ENCODE measurements at regions not wholly inside any gene's neighbourhood (a gene's known extent, or its start where the extent isn't known, plus 50 kb on each side); places are given as distances from the start of the nearest gene placed in this dataset.

DNA sequence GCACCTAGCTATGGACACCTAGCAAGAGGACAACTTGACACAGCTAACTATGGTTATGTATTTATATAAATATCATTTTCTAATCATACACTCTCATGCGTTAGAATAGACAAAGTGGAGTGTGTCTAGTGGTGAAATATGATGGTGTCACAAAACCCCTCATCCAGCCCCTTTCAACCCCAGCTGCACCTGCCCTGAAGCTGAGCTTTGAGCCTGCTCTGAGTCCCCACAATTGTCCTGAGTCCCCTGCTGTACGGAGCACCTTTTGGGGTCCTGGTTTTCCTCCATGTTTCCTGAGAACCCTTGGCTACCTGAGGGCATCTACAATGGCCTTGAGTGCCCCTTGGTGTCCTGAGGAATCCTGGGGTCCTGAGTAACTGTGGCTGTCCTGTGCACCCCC is 1072.8 kb downstream of the TMEM121 start:
- ChIA-PET CTCF (interaction anchor here (0.5 to 1.0 kb wide), 2 partner anchors 65 to 121 kb away, joined by 3 to 7 read pairs; no protein-coding TSS in a partner anchor), POLR2A (no interaction called here)
- intact Hi-C loops (cut with micrococcal nuclease; ENCODE audit: unreplicated experiment), result no loop called here
- no peaks in the 10 kb centered on the region for H3K4me1 ChIP-seq
- no peak overlapping the region for H3K4me3 Mint-ChIP-seq (ENCODE audit: unreplicated experiment)
- H3K36me3 ChIP-seq (ENCODE audit: control insufficient read depth, insufficient read depth, low read length), result no peaks in the 10 kb centered on the region
- peaks cover 24% of the 10 kb centered on the region for H3K27me3 Mint-ChIP-seq (ENCODE audit: insufficient read depth, unreplicated experiment)
- no peak overlapping the region for H3K27ac Mint-ChIP-seq (ENCODE audit: unreplicated experiment)
- BruUV-seq (replicated peaks), result no TSS peak
- H3K27me3 ChIP-seq (replicated peaks; ENCODE audit: control insufficient read depth, insufficient read depth, low read length), result no peaks in the 10 kb centered on the region
- H3K9me3 Mint-ChIP-seq (ENCODE audit: unreplicated experiment), result no peaks in the 10 kb centered on the region
- no peak for DNase-seq
- TF ChIP-seq, protein P1, sequence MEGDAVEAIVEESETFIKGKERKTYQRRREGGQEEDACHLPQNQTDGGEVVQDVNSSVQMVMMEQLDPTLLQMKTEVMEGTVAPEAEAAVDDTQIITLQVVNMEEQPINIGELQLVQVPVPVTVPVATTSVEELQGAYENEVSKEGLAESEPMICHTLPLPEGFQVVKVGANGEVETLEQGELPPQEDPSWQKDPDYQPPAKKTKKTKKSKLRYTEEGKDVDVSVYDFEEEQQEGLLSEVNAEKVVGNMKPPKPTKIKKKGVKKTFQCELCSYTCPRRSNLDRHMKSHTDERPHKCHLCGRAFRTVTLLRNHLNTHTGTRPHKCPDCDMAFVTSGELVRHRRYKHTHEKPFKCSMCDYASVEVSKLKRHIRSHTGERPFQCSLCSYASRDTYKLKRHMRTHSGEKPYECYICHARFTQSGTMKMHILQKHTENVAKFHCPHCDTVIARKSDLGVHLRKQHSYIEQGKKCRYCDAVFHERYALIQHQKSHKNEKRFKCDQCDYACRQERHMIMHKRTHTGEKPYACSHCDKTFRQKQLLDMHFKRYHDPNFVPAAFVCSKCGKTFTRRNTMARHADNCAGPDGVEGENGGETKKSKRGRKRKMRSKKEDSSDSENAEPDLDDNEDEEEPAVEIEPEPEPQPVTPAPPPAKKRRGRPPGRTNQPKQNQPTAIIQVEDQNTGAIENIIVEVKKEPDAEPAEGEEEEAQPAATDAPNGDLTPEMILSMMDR (IDR thresholded peaks at IDR 0.05; ENCODE audit: insufficient read depth in 1 of 2, low read depth in 1 of 2, low read length in 1 of 2, severe bottlenecking in 1 of 2, unreplicated experiment in 1 of 2), result no peak
- H3K9me3 ChIP-seq, result no peaks in the 10 kb centered on the region
- no peak overlapping the region for H3K4me3 ChIP-seq (ENCODE audit: low read depth, low read length)
- no peaks in the 10 kb centered on the region for H3K4me1 Mint-ChIP-seq (ENCODE audit: low read depth, unreplicated experiment)
- H3K36me3 Mint-ChIP-seq (ENCODE audit: insufficient read depth, unreplicated experiment), result no peaks in the 10 kb centered on the region

DNA sequence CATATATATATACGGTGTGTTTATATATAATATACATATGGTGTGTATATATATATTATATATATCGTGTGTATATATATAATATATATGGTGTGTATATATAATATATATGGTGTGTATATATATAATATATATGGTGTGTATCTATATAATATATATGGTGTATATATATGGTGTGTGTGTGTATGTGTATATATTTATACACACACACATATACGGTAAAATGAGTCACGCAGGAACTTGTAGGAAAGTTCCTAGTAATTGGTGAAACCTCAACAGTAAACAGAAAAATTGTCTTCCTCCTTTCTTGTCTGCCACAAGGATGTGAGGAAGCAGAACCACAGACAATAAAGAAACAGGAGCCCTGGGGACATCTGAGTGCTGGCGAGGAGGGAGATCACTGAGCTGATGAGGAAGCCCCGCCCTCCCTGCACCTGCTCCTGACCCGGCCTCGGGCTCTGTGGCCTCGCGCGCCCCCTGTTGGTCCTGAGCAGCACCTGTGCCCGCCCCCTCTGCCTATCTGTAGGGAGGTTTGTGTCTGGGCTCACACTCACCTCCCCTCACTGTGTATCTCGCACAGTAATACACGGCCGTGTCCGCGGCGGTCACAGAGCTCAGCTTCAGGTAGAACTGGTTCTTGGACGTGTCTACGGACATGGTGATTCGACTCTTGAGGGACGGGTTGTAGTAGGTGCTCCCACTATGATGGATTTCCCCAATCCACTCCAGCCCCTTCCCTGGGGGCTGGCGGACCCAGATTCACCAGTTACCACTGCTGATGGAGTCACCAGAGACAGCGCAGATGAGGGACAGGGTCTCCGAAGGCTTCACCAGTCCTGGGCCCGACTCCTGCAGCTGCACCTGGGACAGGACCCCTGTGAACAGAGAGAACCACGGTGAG is 1079.4 kb downstream of the TMEM121 start:
- Mint-ChIP-seq H3K27ac (ENCODE audit: unreplicated experiment) (no peak overlapping the region), H3K4me3 (ENCODE audit: unreplicated experiment) (no peak overlapping the region), H3K9me3 (ENCODE audit: unreplicated experiment) (no peaks in the 10 kb centered on the region), H3K4me1 (ENCODE audit: low read depth, unreplicated experiment) (no peaks in the 10 kb centered on the region), H3K27me3 (ENCODE audit: insufficient read depth, unreplicated experiment) (peaks cover 17% of the 10 kb centered on the region), H3K36me3 (ENCODE audit: insufficient read depth, unreplicated experiment) (no peaks in the 10 kb centered on the region)
- H3K4me1 ChIP-seq, result no peaks in the 10 kb centered on the region
- POLR2A ChIA-PET, result no interaction called here
- intact Hi-C loops (cut with micrococcal nuclease; ENCODE audit: unreplicated experiment), result no loop called here
- CTCF ChIA-PET, result no interaction called here
- no peak overlapping the region for H3K4me3 ChIP-seq (ENCODE audit: low read depth, low read length)
- DNase-seq, result peak; percentile 62 to 64
- H3K36me3 ChIP-seq (ENCODE audit: control insufficient read depth, insufficient read depth, low read length), result no peaks in the 10 kb centered on the region
- BruUV-seq (replicated peaks), result no TSS peak
- no peaks in the 10 kb centered on the region for H3K27me3 ChIP-seq (replicated peaks; ENCODE audit: control insufficient read depth, insufficient read depth, low read length)
- TF ChIP-seq, protein P1 (IDR thresholded peaks at IDR 0.05; ENCODE audit: insufficient read depth in 1 of 2, low read depth in 1 of 2, low read length in 1 of 2, severe bottlenecking in 1 of 2, unreplicated experiment in 1 of 2), result peak; percentile 39 to 49
- no peaks in the 10 kb centered on the region for H3K9me3 ChIP-seq

DNA sequence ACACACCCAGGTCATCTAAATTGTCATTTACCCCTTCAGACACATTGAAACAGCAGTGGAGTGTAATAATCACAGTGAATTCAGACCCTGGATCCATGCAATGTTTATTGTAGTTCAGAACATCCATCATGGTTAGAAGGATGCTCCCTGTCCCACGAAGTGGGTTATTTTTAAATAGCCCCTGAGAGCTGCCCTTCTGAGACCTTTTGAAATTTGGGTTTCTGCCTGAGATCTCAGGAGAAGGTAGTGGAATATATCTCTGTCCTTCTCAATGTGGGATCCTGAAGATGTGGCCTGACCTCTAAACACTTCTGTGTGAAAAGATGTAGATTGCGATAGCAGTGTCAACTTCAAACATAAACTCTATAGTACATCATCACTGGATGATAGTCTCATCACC is 1080.6 kb downstream of the TMEM121 start:
- Mint-ChIP-seq H3K9me3 (ENCODE audit: unreplicated experiment) (no peaks in the 10 kb centered on the region), H3K36me3 (ENCODE audit: insufficient read depth, unreplicated experiment) (no peaks in the 10 kb centered on the region), H3K27me3 (ENCODE audit: insufficient read depth, unreplicated experiment) (peaks cover 10% of the 10 kb centered on the region), H3K4me3 (ENCODE audit: unreplicated experiment) (no peak overlapping the region), H3K27ac (ENCODE audit: unreplicated experiment) (no peak overlapping the region), H3K4me1 (ENCODE audit: low read depth, unreplicated experiment) (no peaks in the 10 kb centered on the region)
- TF ChIP-seq, protein P1 (IDR thresholded peaks at IDR 0.05; ENCODE audit: insufficient read depth in 1 of 2, low read depth in 1 of 2, low read length in 1 of 2, severe bottlenecking in 1 of 2, unreplicated experiment in 1 of 2), result no peak
- POLR2A ChIA-PET, result no interaction called here
- no TSS peak for BruUV-seq (replicated peaks)
- intact Hi-C loops (cut with micrococcal nuclease; ENCODE audit: unreplicated experiment), result no loop called here
- no peaks in the 10 kb centered on the region for H3K4me1 ChIP-seq
- no peaks in the 10 kb centered on the region for H3K27me3 ChIP-seq (replicated peaks; ENCODE audit: control insufficient read depth, insufficient read depth, low read length)
- CTCF ChIA-PET, result no interaction called here
- no peaks in the 10 kb centered on the region for H3K9me3 ChIP-seq
- no peak for DNase-seq
- no peak overlapping the region for H3K4me3 ChIP-seq (ENCODE audit: low read depth, low read length)
- H3K36me3 ChIP-seq (ENCODE audit: control insufficient read depth, insufficient read depth, low read length), result no peaks in the 10 kb centered on the region
